Keratinocyte (primary cell): ENCODE measurements at regions not wholly inside any gene's neighbourhood (a gene's known extent, or its start where the extent isn't known, plus 50 kb on each side); places are given as distances from the start of the nearest gene placed in this dataset.

Source experiments
- CTCF ChIP-seq, 3 experiments: IDR thresholded peaks in 1 of 3; conservative IDR thresholded peaks in 1 of 3; optimal IDR thresholded peaks in 1 of 3; 2 replicates in 2 of 3; 3 replicates in 1 of 3; pipeline versions ENCODE3 to v1.5.1; 2011; ENCODE audit warnings: low read length in 3 of 3, mild to moderate bottlenecking in 3 of 3, moderate library complexity in 2 of 3, control low read depth in 1 of 3, inconsistent platforms in 1 of 3; ENCODE audit not compliant: insufficient read depth in 2 of 3; ENCODE audit errors: extremely low read depth in 1 of 3
- EZH2 ChIP-seq: IDR thresholded peaks from one replicate; pipeline ENCODE4 v1.6.1; 2012; ENCODE audit warnings: inconsistent platforms, mild to moderate bottlenecking, low read length, moderate library complexity

GRCh38 chr1:18561967-18562366 is 68.7 kb upstream of the PAX7 start:
- no peak for TF ChIP-seq CTCF (optimal IDR thresholded peaks at IDR 0.05 in 1 of 3, IDR thresholded peaks at IDR 0.05 in 1 of 3, conservative IDR thresholded peaks at IDR 0.05 in 1 of 3; ENCODE audit: extremely low read depth in 1 of 3, insufficient read depth in 2 of 3, low read length in 3 of 3)
- TF ChIP-seq EZH2, result no peak
